ENCODE measurements at regions not wholly inside any gene's neighbourhood (a gene's known extent, or its start where the extent isn't known, plus 50 kb on each side); places are given as distances from the start of the nearest gene placed in this dataset.

- Histone ChIP-seq H3K4me1 (ENCODE audit: control insufficient read depth in 2 of 2, insufficient read depth in 2 of 2, low read length in 2 of 2) (no peaks in the 10 kb centered on the region), H3K27me3 (replicated peaks in 1 of 4; ENCODE audit: control extremely low read depth in 1 of 4, control insufficient read depth in 3 of 4, insufficient read depth in 4 of 4, low read length in 3 of 4) (peaks cover 0 to 20% (median 2%) of the 10 kb centered on the region in 4 experiments), H2AFZ (ENCODE audit: insufficient read depth, low read depth, low read length, poor library complexity, severe bottlenecking) (no peak overlapping the region), H4K20me1 (ENCODE audit: control insufficient read depth, insufficient read depth, low read length, poor library complexity, severe bottlenecking) (no peaks in the 10 kb centered on the region), H3K79me2 (ENCODE audit: control insufficient read depth, insufficient read depth, low read length) (no peaks in the 10 kb centered on the region), H3K27ac (ENCODE audit: low read length in 2 of 2) (no peak overlapping the region), H3K9me3 (ENCODE audit: control extremely low read depth in 1 of 3, control insufficient read depth in 2 of 3, insufficient read depth in 1 of 3, low read length in 2 of 3) (no peaks in the 10 kb centered on the region), H3K36me3 (replicated peaks in 1 of 2; ENCODE audit: control extremely low read depth in 1 of 2, control insufficient read depth in 1 of 2, extremely low read depth in 1 of 2, insufficient read depth in 2 of 2, low read length in 1 of 2) (no peaks in the 10 kb centered on the region), H3K4me3 (ENCODE audit: control extremely low read depth in 1 of 5, extremely low read depth in 1 of 5, insufficient read depth in 1 of 5, low read depth in 2 of 5, low read length in 4 of 5) (no peak overlapping the region), H3K9ac (ENCODE audit: low read length) (no peak overlapping the region), H3K4me2 (replicated peaks; ENCODE audit: low read depth, low read length, poor library complexity, severe bottlenecking) (no peak overlapping the region)
- H3K4me1 Mint-ChIP-seq, result no peaks in the 10 kb centered on the region
- ATAC-seq (ENCODE audit: low read depth) (no peak), DNase-seq (no peak)
- peaks cover 24% of the 10 kb centered on the region for H3K27me3 Mint-ChIP-seq
- 67% methylated on average over 1 of the region's 2 CpGs for WGBS (ENCODE audit: insufficient coverage)
- TF ChIP-seq EZH2 (IDR thresholded peaks at IDR 0.05; ENCODE audit: borderline replicate concordance, insufficient read depth, low read depth, low read length, poor library complexity, severe bottlenecking), result no peak
- no peak for TF ChIP-seq CTCF (IDR thresholded peaks at IDR 0.05)
- intact Hi-C loops (cut with micrococcal nuclease), result no loop called here
- no peaks in the 10 kb centered on the region for H3K9me3 Mint-ChIP-seq (ENCODE audit: insufficient read depth)
- POLR2A ChIA-PET, result no interaction called here
- no peak overlapping the region for H3K4me3 Mint-ChIP-seq
- no peak overlapping the region for H3K27ac Mint-ChIP-seq
- CTCF ChIA-PET, result interaction anchor here (0.9 to 1.2 kb wide), 2 partner anchors 17 to 31 kb away, joined by 3 read pairs; no protein-coding TSS in a partner anchor
These were observed 102.3 kb upstream of the IPO9 start for GRCh38 chr1:201726700-201727099.

DNA sequence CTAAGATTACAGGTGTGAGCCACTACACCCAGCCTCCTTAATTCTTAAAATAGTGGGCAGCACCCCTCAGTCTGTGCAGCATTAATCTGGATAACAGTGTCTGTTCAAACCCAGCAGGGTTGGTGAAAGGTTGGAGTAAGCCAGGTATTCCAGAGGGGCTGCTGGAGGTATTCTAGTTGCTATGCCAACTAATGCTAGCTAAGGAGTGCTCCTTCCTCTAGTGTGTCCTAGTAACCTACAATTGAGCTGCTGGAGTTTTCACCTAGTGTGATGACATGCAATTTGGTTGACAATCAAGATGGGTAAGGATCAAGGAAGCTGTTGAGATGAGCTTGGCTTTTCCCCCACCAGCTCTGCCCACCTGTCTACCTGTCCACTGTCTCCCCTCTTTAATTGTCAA lies 100.2 kb upstream of the IPO9 start:
- ATAC-seq (ENCODE audit: low read depth), result no peak
- H3K27me3 ChIP-seq (replicated peaks in 1 of 4; ENCODE audit: control extremely low read depth in 1 of 4, control insufficient read depth in 3 of 4, insufficient read depth in 4 of 4, low read length in 3 of 4), result peaks cover 0 to 20% (median 2%) of the 10 kb centered on the region in 4 experiments
- no peak overlapping the region for H3K4me3 ChIP-seq (ENCODE audit: control extremely low read depth in 1 of 5, extremely low read depth in 1 of 5, insufficient read depth in 1 of 5, low read depth in 2 of 5, low read length in 4 of 5)
- H3K9ac ChIP-seq (ENCODE audit: low read length), result no peak overlapping the region
- TF ChIP-seq EZH2 (IDR thresholded peaks at IDR 0.05; ENCODE audit: borderline replicate concordance, insufficient read depth, low read depth, low read length, poor library complexity, severe bottlenecking) (no peak), CTCF (IDR thresholded peaks at IDR 0.05) (no peak)
- no peak overlapping the region for H3K27ac Mint-ChIP-seq
- no peak overlapping the region for H3K27ac ChIP-seq (ENCODE audit: low read length in 2 of 2)
- H3K79me2 ChIP-seq (ENCODE audit: control insufficient read depth, insufficient read depth, low read length), result no peaks in the 10 kb centered on the region
- H3K4me2 ChIP-seq (replicated peaks; ENCODE audit: low read depth, low read length, poor library complexity, severe bottlenecking), result no peak overlapping the region
- ChIA-PET POLR2A (no interaction called here), CTCF (interaction anchor here (1.2 kb wide), 1 partner anchor 20 kb away, joined by 5 read pairs; no protein-coding TSS in a partner anchor)
- no peaks in the 10 kb centered on the region for H3K4me1 Mint-ChIP-seq
- no peak for DNase-seq
- H3K36me3 ChIP-seq (replicated peaks in 1 of 2; ENCODE audit: control extremely low read depth in 1 of 2, control insufficient read depth in 1 of 2, extremely low read depth in 1 of 2, insufficient read depth in 2 of 2, low read length in 1 of 2), result no peaks in the 10 kb centered on the region
- intact Hi-C loops (cut with micrococcal nuclease), result no loop called here
- no peaks in the 10 kb centered on the region for H4K20me1 ChIP-seq (ENCODE audit: control insufficient read depth, insufficient read depth, low read length, poor library complexity, severe bottlenecking)
- H3K9me3 Mint-ChIP-seq (ENCODE audit: insufficient read depth), result no peaks in the 10 kb centered on the region
- H3K27me3 Mint-ChIP-seq, result peaks cover 24% of the 10 kb centered on the region
- no peaks in the 10 kb centered on the region for H3K9me3 ChIP-seq (ENCODE audit: control extremely low read depth in 1 of 3, control insufficient read depth in 2 of 3, insufficient read depth in 1 of 3, low read length in 2 of 3)
- H3K4me3 Mint-ChIP-seq, result no peak overlapping the region
- no peaks in the 10 kb centered on the region for H3K4me1 ChIP-seq (ENCODE audit: control insufficient read depth in 2 of 2, insufficient read depth in 2 of 2, low read length in 2 of 2)
- no peak overlapping the region for H2AFZ ChIP-seq (ENCODE audit: insufficient read depth, low read depth, low read length, poor library complexity, severe bottlenecking)

Data from B cell (primary cell).